Cardiac muscle cell (in vitro differentiated cells and primary cell): ENCODE measurements at regions not wholly inside any gene's neighbourhood (a gene's known extent, or its start where the extent isn't known, plus 50 kb on each side); places are given as distances from the start of the nearest gene placed in this dataset.

Experiments used
- DNase-seq, 2 donors: peaks; one replicate each; pipeline versions ENCODE4 v3.0.0 to v3.0.0-alpha.2; 2010 to 2017; ENCODE audit warnings: low read depth in 1 of 2, low spot score in 1 of 2
- H3K27ac ChIP-seq: fragments of 200-600 bp; sonication (generic); 2 replicates; pipeline ENCODE4 v1.5.1; 2016
- H3K27me3 ChIP-seq: fragments of 200-600 bp; sonication (generic); 2 replicates; pipeline ENCODE4 v1.6.0; 2016; ENCODE audit warnings: control low read depth
- H3K36me3 ChIP-seq: fragments of 200-600 bp; sonication (generic); 2 replicates; pipeline ENCODE4 v1.5.1; 2016; ENCODE audit warnings: control low read depth
- H3K4me1 ChIP-seq: fragments of 200-600 bp; sonication (generic); 2 replicates; pipeline ENCODE4 v1.8.1; 2017; ENCODE audit warnings: low read depth, mild to moderate bottlenecking, mixed run types
- H3K4me3 ChIP-seq: fragments of 200-600 bp; sonication (generic); 2 replicates; pipeline ENCODE4 v1.5.1; 2016; ENCODE audit warnings: mild to moderate bottlenecking
- H3K9me3 ChIP-seq: fragments of 200-600 bp; sonication (generic); 2 replicates; pipeline ENCODE4 v1.5.1; 2017; ENCODE audit warnings: low read depth, mild to moderate bottlenecking, control low read depth
- CTCF ChIP-seq: IDR thresholded peaks from 2 replicates; pipeline ENCODE4 v1.5.1; 2012; ENCODE audit warnings: low read depth, mild to moderate bottlenecking, low read length

- peaks cover 3% of the 10 kb centered on the region for H3K9me3 ChIP-seq
- H3K36me3 ChIP-seq, result no peaks in the 10 kb centered on the region
- no peak for TF ChIP-seq CTCF
- no peaks in the 10 kb centered on the region for H3K27me3 ChIP-seq
- no peak for DNase-seq
- no peak overlapping the region for H3K4me3 ChIP-seq
- no peaks in the 10 kb centered on the region for H3K4me1 ChIP-seq
- no peak overlapping the region for H3K27ac ChIP-seq
Observed at GRCh38 chr14:84519836-84520235, 1010.1 kb upstream of the FLRT2 start.

- Histone ChIP-seq H3K27me3 (no peaks in the 10 kb centered on the region), H3K4me1 (no peaks in the 10 kb centered on the region), H3K9me3 (peaks cover 3% of the 10 kb centered on the region), H3K36me3 (no peaks in the 10 kb centered on the region), H3K27ac (no peak overlapping the region), H3K4me3 (no peak overlapping the region)
- TF ChIP-seq CTCF, result no peak
- peak; percentile 10 to 66 for DNase-seq
Observed at GRCh38 chr14:84520711-84521338, 1009.1 kb upstream of the FLRT2 start.

GRCh38 chr14:84523746-84524145 lies 1006.2 kb upstream of the FLRT2 start:
- TF ChIP-seq CTCF, result no peak
- H3K36me3 ChIP-seq, result no peaks in the 10 kb centered on the region

GRCh38 chr14:84527706-84528105 lies 1002.2 kb upstream of the FLRT2 start:
- Histone ChIP-seq H3K9me3 (peaks cover 3% of the 10 kb centered on the region), H3K4me1 (no peaks in the 10 kb centered on the region), H3K4me3 (no peak overlapping the region), H3K27ac (no peak overlapping the region), H3K36me3 (no peaks in the 10 kb centered on the region), H3K27me3 (no peaks in the 10 kb centered on the region)
- TF ChIP-seq CTCF, result no peak
- DNase-seq, result no peak

More at GRCh38 chr14:84523746-84524145, 1006.2 kb upstream of the FLRT2 start:
- peaks cover 3% of the 10 kb centered on the region for H3K9me3 ChIP-seq
- DNase-seq, result no peak
- no peaks in the 10 kb centered on the region for H3K4me1 ChIP-seq
- H3K4me3 ChIP-seq, result no peak overlapping the region
- no peak overlapping the region for H3K27ac ChIP-seq
- no peaks in the 10 kb centered on the region for H3K27me3 ChIP-seq

GRCh38 chr14:84532016-84532415 lies 997.9 kb upstream of the FLRT2 start:
- Histone ChIP-seq H3K4me1 (no peaks in the 10 kb centered on the region), H3K27ac (no peak overlapping the region), H3K9me3 (no peaks in the 10 kb centered on the region), H3K27me3 (no peaks in the 10 kb centered on the region), H3K36me3 (no peaks in the 10 kb centered on the region), H3K4me3 (no peak overlapping the region)
- DNase-seq, result no peak
- no peak for TF ChIP-seq CTCF
